IMR-90 (cell line): ENCODE measurements at regions not wholly inside any gene's neighbourhood (a gene's known extent, or its start where the extent isn't known, plus 50 kb on each side); places are given as distances from the start of the nearest gene placed in this dataset.

Experiments
- BHLHE40 ChIP-seq: fragments of 150-350 bp; IDR thresholded peaks from 2 replicates; pipeline ENCODE4 v1.6.1; 2016; ENCODE audit warnings: mild to moderate bottlenecking, low read depth, low read length
- CEBPB ChIP-seq: IDR thresholded peaks from 2 replicates; pipeline ENCODE4 v1.6.1; 2012; ENCODE audit warnings: low read depth, low read length, improper control_type of control experiment
- CTCF ChIP-seq: conservative IDR thresholded peaks from 2 replicates; pipeline ENCODE4 v1.5.1; 2012; ENCODE audit warnings: mild to moderate bottlenecking, low read depth, low read length, improper control_type of control experiment
- ELK1 ChIP-seq: fragments of 150-350 bp; IDR thresholded peaks from 2 replicates; pipeline ENCODE4 v1.6.1; 2016; ENCODE audit warnings: low read depth, mild to moderate bottlenecking, low read length, moderate library complexity, borderline replicate concordance
- FOS ChIP-seq: fragments of 150-350 bp; IDR thresholded peaks from 2 replicates; pipeline ENCODE4 v1.6.1; 2016; ENCODE audit warnings: low read depth, low read length
- MAFK ChIP-seq: IDR thresholded peaks from 2 replicates; pipeline ENCODE4 v1.6.1; 2012; ENCODE audit warnings: low read depth, low read length, improper control_type of control experiment
- MAZ ChIP-seq: IDR thresholded peaks from 2 replicates; pipeline ENCODE4 v1.6.1; 2012; ENCODE audit warnings: low read depth, mild to moderate bottlenecking, low read length, improper control_type of control experiment, moderate library complexity, borderline replicate concordance
- MXI1 ChIP-seq: IDR thresholded peaks from 2 replicates; pipeline ENCODE4 v1.6.1; 2012; ENCODE audit warnings: low read depth, mild to moderate bottlenecking, low read length, moderate library complexity, borderline replicate concordance
- POLR2A ChIP-seq: IDR thresholded peaks from 2 replicates; pipeline ENCODE4 v1.6.1; 2012; ENCODE audit warnings: mild to moderate bottlenecking, low read depth, low read length
- RAD21 ChIP-seq: IDR thresholded peaks from 2 replicates; pipeline ENCODE4 v1.6.1; 2012; ENCODE audit warnings: low read length, improper control_type of control experiment
- RFX5 ChIP-seq: IDR thresholded peaks from 2 replicates; pipeline ENCODE4 v1.8.0; 2012; ENCODE audit warnings: low read depth, mild to moderate bottlenecking, low read length, moderate library complexity
- SMC3 ChIP-seq: fragments of 150-350 bp; IDR thresholded peaks from 2 replicates; pipeline ENCODE4 v1.6.1; 2016; ENCODE audit warnings: low read depth, mild to moderate bottlenecking, antibody characterized with exemption, low read length, moderate library complexity
- USF2 ChIP-seq: fragments of 150-350 bp; IDR thresholded peaks from 2 replicates; pipeline ENCODE4 v1.6.1; 2017; ENCODE audit warnings: mild to moderate bottlenecking, antibody characterized with exemption, low read length, low read depth

- TF ChIP-seq CTCF = no peak
- no peak for TF ChIP-seq USF2
- no peak for TF ChIP-seq POLR2A
- no peak for TF ChIP-seq MAFK
- no peak for TF ChIP-seq SMC3
- TF ChIP-seq CEBPB = no peak
- TF ChIP-seq FOS = no peak
- no peak for TF ChIP-seq MXI1
- no peak for TF ChIP-seq MAZ
- no peak for TF ChIP-seq ELK1
- TF ChIP-seq RAD21 = no peak
- TF ChIP-seq BHLHE40 = no peak
- no peak for TF ChIP-seq RFX5
Observed at GRCh38 chr10:53430127-53430891, 657.7 kb upstream of the MBL2 start.
